ENCODE measurements at regions not wholly inside any gene's neighbourhood (a gene's known extent, or its start where the extent isn't known, plus 50 kb on each side); places are given as distances from the start of the nearest gene placed in this dataset.
"Not testable (repeated sequence)": the region's sequence is repeated elsewhere in the genome, so short reads cannot be mapped to it uniquely, and the experiment has no call there.

GRCh38 chr6:167407239-167408064 lies 82.6 kb downstream of the TTLL2 start:
- DNase-seq (ENCODE audit: extremely low read depth, low read depth): no peak

- no peak for DNase-seq (ENCODE audit: extremely low read depth, low read depth)
Observed at GRCh38 chr6:167408235-167408869, 83.5 kb downstream of the TTLL2 start.

GRCh38 chr6:167409079-167409478 lies 84.2 kb downstream of the TTLL2 start:
- DNase-seq (ENCODE audit: extremely low read depth, low read depth): no peak

- DNase-seq (ENCODE audit: extremely low read depth, low read depth): no peak
Observed at GRCh38 chr6:167409694-167410093, 84.8 kb downstream of the TTLL2 start.

GRCh38 chr6:167410462-167410861 lies 85.6 kb downstream of the TTLL2 start:
- no peak for DNase-seq (ENCODE audit: extremely low read depth, low read depth)

- DNase-seq (ENCODE audit: extremely low read depth, low read depth): no peak
Observed at GRCh38 chr6:167412506-167412905, 87.6 kb downstream of the TTLL2 start.

- DNase-seq (ENCODE audit: extremely low read depth, low read depth): no peak
Observed at GRCh38 chr6:167415441-167415961, 90.6 kb downstream of the TTLL2 start.

GRCh38 chr6:167416676-167417430 lies 92.0 kb downstream of the TTLL2 start:
- DNase-seq (ENCODE audit: extremely low read depth, low read depth): no peak

GRCh38 chr6:167420177-167420576 lies 95.3 kb downstream of the TTLL2 start:
- DNase-seq (ENCODE audit: extremely low read depth, low read depth): no peak

GRCh38 chr6:167420858-167421766 lies 96.2 kb downstream of the TTLL2 start:
- DNase-seq (ENCODE audit: extremely low read depth, low read depth): no peak

- DNase-seq (ENCODE audit: extremely low read depth, low read depth): not testable (repeated sequence)
Observed at GRCh38 chr6:167421944-167422343, 97.1 kb downstream of the TTLL2 start.

- DNase-seq (ENCODE audit: extremely low read depth, low read depth): no peak
Observed at GRCh38 chr6:167422934-167423333, 98.0 kb downstream of the TTLL2 start.

GRCh38 chr6:167424060-167424673 lies 99.3 kb downstream of the TTLL2 start:
- DNase-seq (ENCODE audit: extremely low read depth, low read depth): no peak

- no peak for DNase-seq (ENCODE audit: extremely low read depth, low read depth)
Observed at GRCh38 chr6:167424700-167425099, 99.8 kb downstream of the TTLL2 start.

- DNase-seq (ENCODE audit: extremely low read depth, low read depth): no peak
Observed at GRCh38 chr6:167426084-167426483, 101.2 kb downstream of the TTLL2 start.

- no peak for DNase-seq (ENCODE audit: extremely low read depth, low read depth)
Observed at GRCh38 chr6:167426651-167427050, 101.8 kb downstream of the TTLL2 start.

GRCh38 chr6:167428664-167429333 lies 103.9 kb downstream of the TTLL2 start:
- DNase-seq (ENCODE audit: extremely low read depth, low read depth): no peak

- no peak for DNase-seq (ENCODE audit: extremely low read depth, low read depth)
Observed at GRCh38 chr6:167429353-167429752, 104.5 kb downstream of the TTLL2 start.

- no peak for DNase-seq (ENCODE audit: extremely low read depth, low read depth)
Observed at GRCh38 chr6:167435209-167435728, 110.4 kb downstream of the TTLL2 start.

All from NCI-H460 (cell line).